Smooth muscle cell (in vitro differentiated cells): ENCODE measurements at regions not wholly inside any gene's neighbourhood (a gene's known extent, or its start where the extent isn't known, plus 50 kb on each side); places are given as distances from the start of the nearest gene placed in this dataset.

Source experiments
- DNase-seq: peaks from one replicate; lab custom pipeline; 2025; ENCODE audit not compliant: unreplicated experiment; lab: John Stamatoyannopoulos, UW
- H2AFZ ChIP-seq: fragments of 200-600 bp; sonication (generic); 2 replicates; pipeline ENCODE4 v1.6.0; 2016; ENCODE audit warnings: antibody characterized with exemption, low read depth, mild to moderate bottlenecking
- H3F3A ChIP-seq: fragments of 200-600 bp; sonication (generic); 2 replicates; pipeline ENCODE4 v1.6.0; 2017; ENCODE audit warnings: antibody characterized with exemption, low read depth
- H3K27ac ChIP-seq: fragments of 200-600 bp; sonication (generic); 2 replicates; pipeline ENCODE4 v1.5.1; 2016; ENCODE audit warnings: low read depth, mild to moderate bottlenecking
- H3K27me3 ChIP-seq: fragments of 200-600 bp; sonication (generic); 2 replicates; pipeline ENCODE4 v1.6.1; 2016; ENCODE audit warnings: low read depth, mild to moderate bottlenecking
- H3K36me3 ChIP-seq: fragments of 200-600 bp; sonication (generic); 2 replicates; pipeline ENCODE4 v1.5.1; 2016; ENCODE audit warnings: low read depth
- H3K4me1 ChIP-seq: fragments of 200-600 bp; sonication (generic); 2 replicates; pipeline ENCODE4 v1.5.1; 2016; ENCODE audit warnings: low read depth
- H3K4me2 ChIP-seq: fragments of 200-600 bp; sonication (generic); 2 replicates; pipeline ENCODE4 v1.6.0; 2016; ENCODE audit warnings: mild to moderate bottlenecking
- H3K4me3 ChIP-seq: fragments of 200-600 bp; sonication (generic); 2 replicates; pipeline ENCODE4 v1.5.1; 2016; ENCODE audit warnings: mild to moderate bottlenecking
- H3K79me2 ChIP-seq: fragments of 200-600 bp; sonication (generic); 2 replicates; pipeline ENCODE4 v1.6.0; 2016; ENCODE audit warnings: low read depth, mild to moderate bottlenecking
- H3K9ac ChIP-seq: fragments of 200-600 bp; sonication (generic); 2 replicates; pipeline ENCODE4 v1.6.0; 2016; ENCODE audit warnings: low read depth
- H3K9me3 ChIP-seq: fragments of 200-600 bp; sonication (generic); replicated peaks from 2 replicates; pipeline ENCODE4 v1.5.1; 2016; ENCODE audit warnings: low read depth
- H4K20me1 ChIP-seq: fragments of 200-600 bp; sonication (generic); 2 replicates; pipeline ENCODE4 v1.6.0; 2016; ENCODE audit warnings: low read depth
- CTCF ChIP-seq: fragments of 200-600 bp; sonication (generic); IDR thresholded peaks from 2 replicates; pipeline ENCODE4 v1.5.1; 2017; ENCODE audit warnings: borderline replicate concordance, mild to moderate bottlenecking, antibody characterized with exemption; ENCODE audit not compliant: insufficient read depth, poor library complexity, severe bottlenecking
- WGBS: methylation state at CpG from one replicate; pipeline ENCODE4 v1.1.7; 2016; ENCODE audit warnings: low lambda C conversion rate; 5-methylcytosine and 5-hydroxymethylcytosine counted together

GRCh38 chrX:140346729-140347128, 158.1 kb downstream of the SOX3 start:
- H3K36me3 ChIP-seq = no peaks in the 10 kb centered on the region
- no peak for DNase-seq
- H4K20me1 ChIP-seq = no peaks in the 10 kb centered on the region
- H3K4me3 ChIP-seq = no peak overlapping the region
- H3K4me1 ChIP-seq = no peaks in the 10 kb centered on the region
- no peaks in the 10 kb centered on the region for H3K9me3 ChIP-seq
- H3K27me3 ChIP-seq = no peaks in the 10 kb centered on the region
- H3F3A ChIP-seq = no peaks in the 10 kb centered on the region
- H3K27ac ChIP-seq = no peak overlapping the region
- H3K79me2 ChIP-seq = no peaks in the 10 kb centered on the region
- WGBS = 35% methylated on average over 1 of the region's 1 CpG
- no peak for TF ChIP-seq CTCF
- no peak overlapping the region for H2AFZ ChIP-seq
- no peak overlapping the region for H3K9ac ChIP-seq
- no peak overlapping the region for H3K4me2 ChIP-seq

GRCh38 chrX:140343226-140343868, 161.5 kb downstream of the SOX3 start:
- DNase-seq = no peak
- H4K20me1 ChIP-seq = no peaks in the 10 kb centered on the region
- H2AFZ ChIP-seq = no peak overlapping the region
- H3K4me3 ChIP-seq = no peak overlapping the region
- TF ChIP-seq CTCF = no peak
- no peaks in the 10 kb centered on the region for H3K79me2 ChIP-seq
- no peak overlapping the region for H3K9ac ChIP-seq
- WGBS = 78% methylated on average over 5 of the region's 5 CpGs
- H3K4me2 ChIP-seq = no peak overlapping the region
- no peaks in the 10 kb centered on the region for H3K9me3 ChIP-seq
- H3K27me3 ChIP-seq = no peaks in the 10 kb centered on the region
- no peaks in the 10 kb centered on the region for H3K4me1 ChIP-seq
- H3K36me3 ChIP-seq = no peaks in the 10 kb centered on the region
- H3K27ac ChIP-seq = no peak overlapping the region
- no peaks in the 10 kb centered on the region for H3F3A ChIP-seq

GRCh38 chrX:140342410-140342809, 162.5 kb downstream of the SOX3 start:
- no peak overlapping the region for H3K27ac ChIP-seq
- no peak overlapping the region for H3K4me2 ChIP-seq
- no peaks in the 10 kb centered on the region for H4K20me1 ChIP-seq
- no peaks in the 10 kb centered on the region for H3K4me1 ChIP-seq
- H3K27me3 ChIP-seq = no peaks in the 10 kb centered on the region
- H3K79me2 ChIP-seq = no peaks in the 10 kb centered on the region
- no peaks in the 10 kb centered on the region for H3K9me3 ChIP-seq
- H2AFZ ChIP-seq = no peak overlapping the region
- H3K4me3 ChIP-seq = no peak overlapping the region
- no peaks in the 10 kb centered on the region for H3K36me3 ChIP-seq
- no peak overlapping the region for H3K9ac ChIP-seq
- H3F3A ChIP-seq = no peaks in the 10 kb centered on the region
- WGBS = 50% methylated on average over 1 of the region's 1 CpG
- DNase-seq = no peak
- TF ChIP-seq CTCF = no peak

- no peaks in the 10 kb centered on the region for H3K9me3 ChIP-seq
- H3K4me1 ChIP-seq = no peaks in the 10 kb centered on the region
- no peaks in the 10 kb centered on the region for H3K79me2 ChIP-seq
- no peak overlapping the region for H3K9ac ChIP-seq
- H3F3A ChIP-seq = no peaks in the 10 kb centered on the region
- no peak for TF ChIP-seq CTCF
- H3K4me3 ChIP-seq = no peak overlapping the region
- 93% methylated on average over 1 of the region's 1 CpG for WGBS
- H2AFZ ChIP-seq = no peak overlapping the region
- no peaks in the 10 kb centered on the region for H4K20me1 ChIP-seq
- no peak overlapping the region for H3K27ac ChIP-seq
- H3K36me3 ChIP-seq = no peaks in the 10 kb centered on the region
- no peak for DNase-seq
- no peaks in the 10 kb centered on the region for H3K27me3 ChIP-seq
- no peak overlapping the region for H3K4me2 ChIP-seq
Measured at GRCh38 chrX:140337263-140337662, 167.6 kb downstream of the SOX3 start.
